Neural progenitor cell (in vitro differentiated cells): ENCODE measurements at regions not wholly inside any gene's neighbourhood (a gene's known extent, or its start where the extent isn't known, plus 50 kb on each side); places are given as distances from the start of the nearest gene placed in this dataset.

Source experiments
- DNase-seq: peaks from one replicate; pipeline ENCODE4 v3.0.0-alpha.2; 2016; ENCODE audit warnings: low spot score
- H2AFZ ChIP-seq: fragments of 200-600 bp; sonication (generic); replicated peaks from 2 replicates; pipeline ENCODE4 v1.6.1; 2016; ENCODE audit warnings: antibody characterized with exemption
- H3F3A ChIP-seq: fragments of 200-600 bp; sonication (generic); 2 replicates; pipeline ENCODE4 v1.6.1; 2016; ENCODE audit warnings: antibody characterized with exemption, low read depth
- H3K27ac ChIP-seq: fragments of 200-600 bp; sonication (generic); 2 replicates; pipeline ENCODE4 v1.5.1; 2016; ENCODE audit warnings: mild to moderate bottlenecking
- H3K27me3 ChIP-seq: fragments of 200-600 bp; sonication (generic); 2 replicates; pipeline ENCODE4 v1.6.1; 2016; ENCODE audit warnings: mild to moderate bottlenecking, moderate library complexity
- H3K36me3 ChIP-seq: fragments of 200-600 bp; sonication (generic); 2 replicates; pipeline ENCODE4 v1.5.1; 2016
- H3K4me1 ChIP-seq: fragments of 200-600 bp; sonication (generic); 2 replicates; pipeline ENCODE4 v1.6.1; 2016; ENCODE audit warnings: mixed run types
- H3K4me2 ChIP-seq: fragments of 200-600 bp; sonication (generic); 2 replicates; pipeline ENCODE4 v1.6.1; 2016
- H3K4me3 ChIP-seq: fragments of 200-600 bp; sonication (generic); 2 replicates; pipeline ENCODE4 v1.5.1; 2016
- H3K79me2 ChIP-seq: fragments of 200-600 bp; sonication (generic); 2 replicates; pipeline ENCODE4 v1.6.1; 2016; ENCODE audit warnings: low read depth
- H3K9ac ChIP-seq: fragments of 200-600 bp; sonication (generic); 2 replicates; pipeline ENCODE4 v1.6.1; 2016
- H3K9me3 ChIP-seq: fragments of 200-600 bp; sonication (generic); 2 replicates; pipeline ENCODE4 v1.5.1; 2016; ENCODE audit warnings: low read depth
- H4K20me1 ChIP-seq: fragments of 200-600 bp; sonication (generic); 2 replicates; pipeline ENCODE4 v1.6.1; 2016; ENCODE audit warnings: low read depth
- H3K27ac Mint-ChIP-seq: 3 replicates; pipeline ENCODE4 v1.8.0; 2021; ENCODE audit warnings: mixed read lengths
- H3K27me3 Mint-ChIP-seq: 2 replicates; pipeline ENCODE4 v1.8.0; 2022; ENCODE audit warnings: low read depth, mild to moderate bottlenecking, inconsistent platforms, moderate library complexity, mixed read lengths; ENCODE audit not compliant: insufficient read depth
- H3K36me3 Mint-ChIP-seq: 3 replicates; pipeline ENCODE4 v1.8.0; 2021; ENCODE audit warnings: mixed read lengths
- H3K4me1 Mint-ChIP-seq: 3 replicates; pipeline ENCODE4 v1.8.0; 2021; ENCODE audit warnings: mixed read lengths
- H3K4me3 Mint-ChIP-seq: 3 replicates; pipeline ENCODE4 v1.8.0; 2021; ENCODE audit warnings: mild to moderate bottlenecking, moderate library complexity, mixed read lengths
- H3K9me3 Mint-ChIP-seq: 3 replicates; pipeline ENCODE4 v1.8.0; 2020; ENCODE audit warnings: mixed read lengths
- CTCF ChIP-seq: fragments of 200-600 bp; sonication (generic); IDR thresholded peaks from 2 replicates; pipeline ENCODE4 v1.5.1; 2017; ENCODE audit warnings: antibody characterized with exemption, mild to moderate bottlenecking
- EZH2 ChIP-seq: fragments of 200-600 bp; sonication (generic); IDR thresholded peaks from 2 replicates; pipeline ENCODE4 v1.6.1; 2017; ENCODE audit warnings: antibody characterized with exemption, mild to moderate bottlenecking, moderate library complexity
- EZH2phosphoT487 ChIP-seq: fragments of 200-600 bp; sonication (generic); IDR thresholded peaks from 2 replicates; pipeline ENCODE4 v1.6.1; 2017; ENCODE audit warnings: antibody characterized with exemption

- no peaks in the 10 kb centered on the region for H3K9me3 ChIP-seq
- H3K9ac ChIP-seq: no peak overlapping the region
- H3K36me3 ChIP-seq: no peaks in the 10 kb centered on the region
- H3K27ac Mint-ChIP-seq: no peak overlapping the region
- H3K27me3 ChIP-seq: no peaks in the 10 kb centered on the region
- no peaks in the 10 kb centered on the region for H4K20me1 ChIP-seq
- H3K4me2 ChIP-seq: no peak overlapping the region
- no peak overlapping the region for H3K4me3 Mint-ChIP-seq
- peaks cover 4% of the 10 kb centered on the region for H3K9me3 Mint-ChIP-seq
- no peak for DNase-seq
- no peak for TF ChIP-seq EZH2
- TF ChIP-seq EZH2phosphoT487: no peak
- no peak for TF ChIP-seq CTCF
- H2AFZ ChIP-seq: no peak overlapping the region
- H3K4me3 ChIP-seq: no peak overlapping the region
- no peaks in the 10 kb centered on the region for H3K79me2 ChIP-seq
- no peaks in the 10 kb centered on the region for H3K27me3 Mint-ChIP-seq
- H3K4me1 ChIP-seq: no peaks in the 10 kb centered on the region
- no peak overlapping the region for H3K27ac ChIP-seq
- no peaks in the 10 kb centered on the region for H3K4me1 Mint-ChIP-seq
- H3F3A ChIP-seq: no peaks in the 10 kb centered on the region
- H3K36me3 Mint-ChIP-seq: no peaks in the 10 kb centered on the region
Observed at GRCh38 chr1:238364214-238364892, 473.6 kb upstream of the ZP4 start.

GRCh38 chr1:238360474-238360873 lies 469.8 kb upstream of the ZP4 start:
- Histone ChIP-seq H4K20me1 (no peaks in the 10 kb centered on the region), H3F3A (no peaks in the 10 kb centered on the region), H3K27ac (no peak overlapping the region), H3K9me3 (no peaks in the 10 kb centered on the region), H3K36me3 (no peaks in the 10 kb centered on the region), H3K79me2 (no peaks in the 10 kb centered on the region), H3K4me2 (no peak overlapping the region), H3K4me3 (no peak overlapping the region), H3K9ac (no peak overlapping the region), H3K27me3 (no peaks in the 10 kb centered on the region), H3K4me1 (no peaks in the 10 kb centered on the region), H2AFZ (no peak overlapping the region)
- Mint-ChIP-seq H3K27me3 (no peaks in the 10 kb centered on the region), H3K27ac (no peak overlapping the region), H3K9me3 (peaks cover under 1% of the 10 kb centered on the region), H3K4me1 (no peaks in the 10 kb centered on the region), H3K4me3 (no peak overlapping the region), H3K36me3 (no peaks in the 10 kb centered on the region)
- no peak for DNase-seq
- TF ChIP-seq EZH2 (no peak), CTCF (no peak), EZH2phosphoT487 (no peak)

- H3K79me2 ChIP-seq: no peaks in the 10 kb centered on the region
- DNase-seq: no peak
- no peak overlapping the region for H3K4me2 ChIP-seq
- Mint-ChIP-seq H3K9me3 (peaks cover 3% of the 10 kb centered on the region), H3K4me1 (no peaks in the 10 kb centered on the region), H3K36me3 (no peaks in the 10 kb centered on the region), H3K27ac (no peak overlapping the region), H3K27me3 (peaks cover 4% of the 10 kb centered on the region), H3K4me3 (no peak overlapping the region)
- no peak overlapping the region for H3K27ac ChIP-seq
- H3K4me3 ChIP-seq: no peak overlapping the region
- no peaks in the 10 kb centered on the region for H3F3A ChIP-seq
- no peaks in the 10 kb centered on the region for H4K20me1 ChIP-seq
- no peak overlapping the region for H3K9ac ChIP-seq
- no peak for TF ChIP-seq EZH2phosphoT487
- peaks cover 5% of the 10 kb centered on the region for H3K36me3 ChIP-seq
- H3K4me1 ChIP-seq: peaks cover 14% of the 10 kb centered on the region
- no peak overlapping the region for H2AFZ ChIP-seq
- H3K9me3 ChIP-seq: no peaks in the 10 kb centered on the region
- H3K27me3 ChIP-seq: no peaks in the 10 kb centered on the region
Observed at GRCh38 chr1:238350471-238350870, 459.7 kb upstream of the ZP4 start.

GRCh38 chr1:238346340-238346739 lies 455.6 kb upstream of the ZP4 start:
- H3K27me3 ChIP-seq: no peaks in the 10 kb centered on the region
- no peak overlapping the region for H2AFZ ChIP-seq
- Mint-ChIP-seq H3K27me3 (no peaks in the 10 kb centered on the region), H3K36me3 (no peaks in the 10 kb centered on the region), H3K27ac (no peak overlapping the region), H3K9me3 (peaks cover 2% of the 10 kb centered on the region), H3K4me3 (no peak overlapping the region), H3K4me1 (no peaks in the 10 kb centered on the region)
- no peaks in the 10 kb centered on the region for H3K9me3 ChIP-seq
- no peak overlapping the region for H3K4me2 ChIP-seq
- no peaks in the 10 kb centered on the region for H4K20me1 ChIP-seq
- no peak overlapping the region for H3K4me3 ChIP-seq
- H3K36me3 ChIP-seq: peaks cover 5% of the 10 kb centered on the region
- no peaks in the 10 kb centered on the region for H3K4me1 ChIP-seq
- H3K79me2 ChIP-seq: no peaks in the 10 kb centered on the region
- H3K9ac ChIP-seq: no peak overlapping the region
- no peak overlapping the region for H3K27ac ChIP-seq
- no peak for DNase-seq
- H3F3A ChIP-seq: no peaks in the 10 kb centered on the region
- no peak for TF ChIP-seq EZH2
- no peak for TF ChIP-seq EZH2phosphoT487
